ENCODE measurements at regions not wholly inside any gene's neighbourhood (a gene's known extent, or its start where the extent isn't known, plus 50 kb on each side); places are given as distances from the start of the nearest gene placed in this dataset.

- no peak for TF ChIP-seq ZNF592 (IDR thresholded peaks at IDR 0.05)
- TF ChIP-seq SIX5 (IDR thresholded peaks at IDR 0.05; ENCODE audit: borderline replicate concordance in 1 of 2, insufficient read depth in 1 of 2, low read depth in 1 of 2, low read length in 2 of 2), result no peak
- no peak for TF ChIP-seq CUX1 (CRISPR knock-in tag; IDR thresholded peaks at IDR 0.05)
- no peak for TF ChIP-seq HMG20A (CRISPR knock-in tag; conservative IDR thresholded peaks at IDR 0.05)
Observed at GRCh38 chr18:55830544-55830943, 242.6 kb upstream of the TCF4 start (continued).
